ENCODE measurements at regions not wholly inside any gene's neighbourhood (a gene's known extent, or its start where the extent isn't known, plus 50 kb on each side); places are given as distances from the start of the nearest gene placed in this dataset.
A peak's percentile ranks its signal among the peaks of the same experiment; 100 is the strongest.

- peak; percentile 4 for DNase-seq
Measured at GRCh38 chr2:239758279-239758877, 266.8 kb downstream of the NDUFA10 start.

- no peak for DNase-seq
Measured at GRCh38 chr2:239756790-239757760, 268.1 kb downstream of the NDUFA10 start.

GRCh38 chr2:239756031-239756789 lies 268.9 kb downstream of the NDUFA10 start:
- DNase-seq, result no peak

- DNase-seq, result no peak
Measured at GRCh38 chr2:239753401-239753837, 271.7 kb downstream of the NDUFA10 start.

- DNase-seq, result peak; percentile 16
Measured at GRCh38 chr2:239752951-239753350, 272.2 kb downstream of the NDUFA10 start.

- peak; percentile 26 for DNase-seq
Measured at GRCh38 chr2:239751679-239752355, 273.3 kb downstream of the NDUFA10 start.

- DNase-seq, result no peak
Measured at GRCh38 chr2:239750929-239751678, 274.0 kb downstream of the NDUFA10 start.

GRCh38 chr2:239750045-239750835 lies 274.9 kb downstream of the NDUFA10 start:
- no peak for DNase-seq

- no peak for DNase-seq
Measured at GRCh38 chr2:239749272-239749873, 275.8 kb downstream of the NDUFA10 start.

GRCh38 chr2:239748811-239749210 lies 276.3 kb downstream of the NDUFA10 start:
- no peak for DNase-seq

- no peak for DNase-seq
Measured at GRCh38 chr2:239747771-239748170, 277.4 kb downstream of the NDUFA10 start.

- no peak for DNase-seq
Measured at GRCh38 chr2:239747274-239747673, 277.9 kb downstream of the NDUFA10 start.

GRCh38 chr2:239746559-239747246 lies 278.4 kb downstream of the NDUFA10 start:
- no peak for DNase-seq

GRCh38 chr2:239745386-239746227 lies 279.5 kb downstream of the NDUFA10 start:
- no peak for DNase-seq

GRCh38 chr2:239744706-239745340 lies 280.3 kb downstream of the NDUFA10 start:
- DNase-seq, result no peak

GRCh38 chr2:239743206-239743605 lies 281.9 kb downstream of the NDUFA10 start:
- no peak for DNase-seq

GRCh38 chr2:239742377-239742776 lies 282.8 kb downstream of the NDUFA10 start:
- no peak for DNase-seq

- DNase-seq, result no peak
Measured at GRCh38 chr2:239739206-239739605, 285.9 kb downstream of the NDUFA10 start.

All from dermis blood vessel endothelial cell (primary cell).